ENCODE measurements at regions not wholly inside any gene's neighbourhood (a gene's known extent, or its start where the extent isn't known, plus 50 kb on each side); places are given as distances from the start of the nearest gene placed in this dataset.

- TF ChIP-seq CTCF (conservative IDR thresholded peaks at IDR 0.05; ENCODE audit: low read depth, low read length) (0 out of 2 replicates have a peak, but pooled peaks have one; percentile 24), POLR2A (IDR thresholded peaks at IDR 0.05; ENCODE audit: low read depth, low read length) (no peak), MAZ (IDR thresholded peaks at IDR 0.05; ENCODE audit: borderline replicate concordance, low read depth, low read length) (no peak), RAD21 (IDR thresholded peaks at IDR 0.05; ENCODE audit: low read length) (no peak), ELK1 (IDR thresholded peaks at IDR 0.05; ENCODE audit: borderline replicate concordance, low read depth, low read length) (no peak), RCOR1 (IDR thresholded peaks at IDR 0.05; ENCODE audit: insufficient replicate concordance, low read length) (no peak), CEBPB (IDR thresholded peaks at IDR 0.05; ENCODE audit: low read depth, low read length) (no peak), MAFK (IDR thresholded peaks at IDR 0.05; ENCODE audit: low read depth, low read length) (no peak)
Measured at GRCh38 chrX:110853610-110854009, 58.0 kb upstream of the CHRDL1 start.
